ENCODE measurements at regions not wholly inside any gene's neighbourhood (a gene's known extent, or its start where the extent isn't known, plus 50 kb on each side); places are given as distances from the start of the nearest gene placed in this dataset.

- DNase-seq, result no peak
Observed at GRCh38 chr4:125060376-125060775, 254.4 kb upstream of the FAT4 start.

GRCh38 chr4:125049711-125050110 is 265.0 kb upstream of the FAT4 start:
- DNase-seq, result no peak

GRCh38 chr4:125045311-125045710 is 269.4 kb upstream of the FAT4 start:
- DNase-seq, result no peak

- no peak for DNase-seq
Observed at GRCh38 chr4:125044886-125045285, 269.9 kb upstream of the FAT4 start.

GRCh38 chr4:125043486-125043885 is 271.3 kb upstream of the FAT4 start:
- DNase-seq, result no peak

- no peak for DNase-seq
Observed at GRCh38 chr4:125042041-125042440, 272.7 kb upstream of the FAT4 start.

- DNase-seq, result no peak
Observed at GRCh38 chr4:125041372-125041930, 273.3 kb upstream of the FAT4 start.

- DNase-seq, result no peak
Observed at GRCh38 chr4:125039550-125039949, 275.2 kb upstream of the FAT4 start.

GRCh38 chr4:125022855-125023501 is 291.8 kb upstream of the FAT4 start:
- DNase-seq, result no peak

- no peak for DNase-seq
Observed at GRCh38 chr4:125021189-125021588, 293.6 kb upstream of the FAT4 start.

GRCh38 chr4:125020089-125021034 is 294.4 kb upstream of the FAT4 start:
- DNase-seq, result no peak

- no peak for DNase-seq
Observed at GRCh38 chr4:125016892-125017299, 297.9 kb upstream of the FAT4 start.

- no peak for DNase-seq
Observed at GRCh38 chr4:125013891-125014290, 300.9 kb upstream of the FAT4 start.

- DNase-seq, result no peak
Observed at GRCh38 chr4:125011646-125012045, 299.1 kb upstream of the ANKRD50 start.

GRCh38 chr4:125010796-125011503 is 298.4 kb upstream of the ANKRD50 start:
- DNase-seq, result no peak

- DNase-seq, result no peak
Observed at GRCh38 chr4:125008676-125009075, 296.1 kb upstream of the ANKRD50 start.

GRCh38 chr4:125004676-125005075 is 292.1 kb upstream of the ANKRD50 start:
- DNase-seq, result no peak

GRCh38 chr4:125003840-125004239 is 291.3 kb upstream of the ANKRD50 start:
- no peak for DNase-seq

- no peak for DNase-seq
Observed at GRCh38 chr4:124997991-124998390, 285.5 kb upstream of the ANKRD50 start.

- DNase-seq, result no peak
Observed at GRCh38 chr4:124997124-124997523, 284.6 kb upstream of the ANKRD50 start.

GRCh38 chr4:124993838-124994237 is 281.3 kb upstream of the ANKRD50 start:
- no peak for DNase-seq

- DNase-seq, result no peak
Observed at GRCh38 chr4:124990398-124990797, 277.9 kb upstream of the ANKRD50 start.

GRCh38 chr4:124980276-124980752 is 267.8 kb upstream of the ANKRD50 start:
- no peak for DNase-seq
